Chondrocyte (in vitro differentiated cells): ENCODE measurements at regions not wholly inside any gene's neighbourhood (a gene's known extent, or its start where the extent isn't known, plus 50 kb on each side); places are given as distances from the start of the nearest gene placed in this dataset.
"Not testable (repeated sequence)": the region's sequence is repeated elsewhere in the genome, so short reads cannot be mapped to it uniquely, and the experiment has no call there.

Experiments
- DNase-seq: peaks from one replicate; pipeline ENCODE4 v3.0.0; 2021; ENCODE audit warnings: mixed read lengths, low spot score
- H3K27ac Mint-ChIP-seq: one replicate; pipeline ENCODE4 v1.8.0; 2021; ENCODE audit warnings: mild to moderate bottlenecking, moderate library complexity, mixed read lengths; ENCODE audit not compliant: unreplicated experiment
- H3K27me3 Mint-ChIP-seq: 2 replicates; pipeline ENCODE4 v1.8.0; 2021; ENCODE audit warnings: low read depth, mixed read lengths
- H3K36me3 Mint-ChIP-seq: 2 replicates; pipeline ENCODE4 v1.8.0; 2021; ENCODE audit warnings: low read depth, mixed read lengths
- H3K4me1 Mint-ChIP-seq: 2 replicates; pipeline ENCODE4 v1.8.0; 2021; ENCODE audit warnings: low read depth, mild to moderate bottlenecking, mixed read lengths
- H3K4me3 Mint-ChIP-seq: one replicate; pipeline ENCODE4 v1.8.0; 2021; ENCODE audit warnings: mild to moderate bottlenecking, moderate library complexity, mixed read lengths; ENCODE audit not compliant: unreplicated experiment
- H3K9me3 Mint-ChIP-seq: 2 replicates; pipeline ENCODE4 v1.8.0; 2021; ENCODE audit warnings: low read depth, mixed read lengths
- TF ChIP-seq, protein P1 (sequence below): fragments of 200-600 bp; sonication (generic); IDR thresholded peaks from 2 replicates; pipeline ENCODE4 v1.5.0; 2021; ENCODE audit warnings: antibody characterized with exemption, mild to moderate bottlenecking, moderate library complexity

DNA sequence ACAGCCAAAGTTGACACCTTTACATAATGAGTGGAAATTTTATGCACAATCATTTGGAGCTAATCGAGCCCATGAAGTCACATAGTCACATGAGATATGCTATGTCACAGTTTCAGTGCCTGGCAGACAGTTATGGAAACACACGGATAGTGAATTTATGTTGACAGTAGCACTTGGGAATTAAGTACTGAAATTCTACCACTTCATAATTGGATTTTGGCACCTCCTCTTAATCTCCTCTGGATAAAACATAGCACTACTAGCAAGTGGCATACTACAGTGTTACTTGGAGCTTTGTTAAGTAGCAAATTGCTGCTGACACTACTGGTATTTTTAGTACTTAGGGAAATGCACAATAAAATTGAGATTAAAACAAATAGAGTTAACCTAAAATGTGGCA lies 1679.4 kb downstream of the OTOL1 start:
- TF ChIP-seq, protein P1, sequence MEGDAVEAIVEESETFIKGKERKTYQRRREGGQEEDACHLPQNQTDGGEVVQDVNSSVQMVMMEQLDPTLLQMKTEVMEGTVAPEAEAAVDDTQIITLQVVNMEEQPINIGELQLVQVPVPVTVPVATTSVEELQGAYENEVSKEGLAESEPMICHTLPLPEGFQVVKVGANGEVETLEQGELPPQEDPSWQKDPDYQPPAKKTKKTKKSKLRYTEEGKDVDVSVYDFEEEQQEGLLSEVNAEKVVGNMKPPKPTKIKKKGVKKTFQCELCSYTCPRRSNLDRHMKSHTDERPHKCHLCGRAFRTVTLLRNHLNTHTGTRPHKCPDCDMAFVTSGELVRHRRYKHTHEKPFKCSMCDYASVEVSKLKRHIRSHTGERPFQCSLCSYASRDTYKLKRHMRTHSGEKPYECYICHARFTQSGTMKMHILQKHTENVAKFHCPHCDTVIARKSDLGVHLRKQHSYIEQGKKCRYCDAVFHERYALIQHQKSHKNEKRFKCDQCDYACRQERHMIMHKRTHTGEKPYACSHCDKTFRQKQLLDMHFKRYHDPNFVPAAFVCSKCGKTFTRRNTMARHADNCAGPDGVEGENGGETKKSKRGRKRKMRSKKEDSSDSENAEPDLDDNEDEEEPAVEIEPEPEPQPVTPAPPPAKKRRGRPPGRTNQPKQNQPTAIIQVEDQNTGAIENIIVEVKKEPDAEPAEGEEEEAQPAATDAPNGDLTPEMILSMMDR = no peak
- no peak for DNase-seq
- peaks cover 3% of the 10 kb centered on the region for H3K27me3 Mint-ChIP-seq
- peaks cover 18% of the 10 kb centered on the region for H3K9me3 Mint-ChIP-seq
- H3K4me1 Mint-ChIP-seq = no peaks in the 10 kb centered on the region
- H3K27ac Mint-ChIP-seq = no peak overlapping the region
- H3K36me3 Mint-ChIP-seq = no peaks in the 10 kb centered on the region
- H3K4me3 Mint-ChIP-seq = no peak overlapping the region

DNA sequence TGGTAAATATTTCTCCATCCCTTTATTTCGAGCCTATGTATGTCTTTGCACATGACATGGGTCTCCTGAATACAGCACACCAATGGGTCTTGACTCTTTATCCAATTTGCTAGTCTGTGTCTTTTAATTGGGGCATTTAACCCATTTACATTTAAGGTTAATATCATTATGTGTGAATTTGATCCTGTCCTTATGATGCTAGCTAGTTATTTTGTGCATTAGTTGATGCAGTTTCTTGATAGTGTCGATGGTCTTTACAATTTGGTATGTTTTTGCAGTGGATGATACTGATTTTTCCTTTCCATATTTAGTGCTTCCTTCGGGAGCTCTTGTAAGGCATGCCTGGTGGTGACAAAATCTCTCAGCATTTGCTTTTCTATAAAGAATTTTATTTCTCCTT lies 1675.9 kb downstream of the OTOL1 start:
- not testable (repeated sequence) for H3K27ac Mint-ChIP-seq, DNase-seq, H3K27me3 Mint-ChIP-seq, H3K4me3 Mint-ChIP-seq, H3K36me3 Mint-ChIP-seq, H3K4me1 Mint-ChIP-seq
- peaks cover 26% of the 10 kb centered on the region for H3K9me3 Mint-ChIP-seq

DNA sequence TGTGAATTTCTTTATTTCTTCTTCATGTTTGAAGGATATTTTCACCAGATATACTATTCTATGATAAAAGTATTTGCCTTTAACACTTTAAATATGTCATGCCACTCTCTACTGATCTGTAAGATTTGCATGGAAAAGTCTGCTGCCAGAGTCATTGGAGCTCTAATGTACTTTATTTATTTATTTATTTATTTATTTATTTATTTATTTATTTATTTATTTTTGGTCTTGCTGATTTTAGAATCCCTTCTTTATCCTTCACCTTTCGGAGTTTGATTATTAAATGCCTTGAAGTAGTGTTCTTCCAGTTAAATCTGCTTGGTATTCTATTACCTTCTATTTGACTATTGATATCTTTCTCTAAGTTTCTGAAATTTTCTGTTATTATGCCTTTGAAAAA lies 1669.6 kb downstream of the OTOL1 start:
- TF ChIP-seq, protein P1 = no peak
- Mint-ChIP-seq H3K36me3 (peaks cover 2% of the 10 kb centered on the region), H3K27ac (no peak overlapping the region), H3K4me1 (no peaks in the 10 kb centered on the region), H3K9me3 (peaks cover 30% of the 10 kb centered on the region), H3K4me3 (no peak overlapping the region), H3K27me3 (no peaks in the 10 kb centered on the region)
- no peak for DNase-seq

DNA sequence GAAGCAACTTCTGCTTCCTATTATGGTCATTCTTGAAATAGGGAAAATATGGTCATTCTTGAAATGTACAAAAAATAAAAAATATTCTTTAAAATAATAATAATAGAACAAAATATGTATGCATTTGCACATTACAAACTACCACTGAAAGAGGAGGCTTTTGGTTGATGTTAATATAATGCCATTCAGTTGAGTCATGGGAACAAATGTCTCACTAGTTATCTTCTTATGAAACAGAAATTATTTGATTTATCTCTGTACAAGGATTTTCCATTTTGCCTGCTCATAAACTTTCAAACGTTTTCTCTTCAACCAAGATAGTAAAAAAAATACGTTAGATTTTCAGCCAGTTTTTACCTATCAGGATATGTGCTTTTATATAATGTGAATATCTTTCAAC lies 1662.7 kb downstream of the OTOL1 start:
- Mint-ChIP-seq H3K27me3 (no peaks in the 10 kb centered on the region), H3K27ac (no peak overlapping the region), H3K4me3 (no peak overlapping the region), H3K4me1 (peaks cover 9% of the 10 kb centered on the region), H3K36me3 (no peaks in the 10 kb centered on the region), H3K9me3 (peaks cover 2% of the 10 kb centered on the region)
- TF ChIP-seq, protein P1 = no peak
- no peak for DNase-seq

DNA sequence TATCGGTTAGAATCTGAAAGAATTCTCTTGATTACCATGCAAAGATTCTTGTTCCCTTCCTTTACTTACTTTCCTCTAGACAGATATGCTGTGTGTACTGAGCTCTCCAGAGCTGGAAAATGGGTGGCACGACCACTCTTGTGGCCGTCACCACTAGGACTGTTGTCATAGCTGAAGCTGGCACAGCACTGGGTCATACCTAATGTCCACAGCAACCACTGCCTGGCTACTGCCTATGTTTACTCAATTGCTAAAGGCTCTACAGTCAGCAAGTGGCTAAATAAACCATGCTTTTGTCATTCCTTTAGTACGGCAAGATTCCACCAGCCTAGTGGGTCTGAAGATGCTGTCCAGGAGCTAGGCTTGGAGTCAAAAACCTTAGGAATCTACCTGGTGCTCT lies 1643.0 kb downstream of the OTOL1 start:
- TF ChIP-seq, protein P1 = no peak
- no peak overlapping the region for H3K27ac Mint-ChIP-seq
- no peak for DNase-seq
- no peak overlapping the region for H3K4me3 Mint-ChIP-seq
- no peaks in the 10 kb centered on the region for H3K9me3 Mint-ChIP-seq
- H3K4me1 Mint-ChIP-seq = no peaks in the 10 kb centered on the region
- H3K27me3 Mint-ChIP-seq = peaks cover 8% of the 10 kb centered on the region
- H3K36me3 Mint-ChIP-seq = no peaks in the 10 kb centered on the region

DNA sequence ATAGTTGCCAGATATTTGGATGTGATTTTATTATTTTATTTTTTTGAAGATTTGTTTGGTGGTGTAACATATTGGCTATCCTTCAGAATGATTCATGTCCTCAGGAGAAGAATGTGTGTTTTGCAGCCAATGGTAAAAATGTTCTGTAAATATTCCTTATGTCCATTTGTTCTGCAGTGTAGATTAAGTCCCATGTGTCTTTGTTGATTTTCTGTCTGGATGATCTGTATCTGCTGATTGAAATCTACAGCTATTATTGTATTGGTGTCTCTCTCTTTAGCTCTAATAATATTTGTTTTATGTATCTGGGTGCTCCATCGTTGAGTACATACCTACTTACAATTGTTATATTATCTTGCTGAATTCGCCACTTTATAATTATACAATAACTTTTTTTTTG lies 1641.7 kb downstream of the OTOL1 start:
- no peaks in the 10 kb centered on the region for H3K9me3 Mint-ChIP-seq
- H3K27me3 Mint-ChIP-seq = peaks cover 8% of the 10 kb centered on the region
- H3K27ac Mint-ChIP-seq = no peak overlapping the region
- TF ChIP-seq, protein P1 = no peak
- DNase-seq = no peak
- no peak overlapping the region for H3K4me3 Mint-ChIP-seq
- no peaks in the 10 kb centered on the region for H3K4me1 Mint-ChIP-seq
- no peaks in the 10 kb centered on the region for H3K36me3 Mint-ChIP-seq
